ENCODE measurements at regions not wholly inside any gene's neighbourhood (a gene's known extent, or its start where the extent isn't known, plus 50 kb on each side); places are given as distances from the start of the nearest gene placed in this dataset.

- no peak for FAIRE-seq
These were observed 159.5 kb downstream of the DLL1 start for GRCh38 chr6:170131351-170131750.

- no peak for FAIRE-seq
These were observed 160.1 kb downstream of the DLL1 start for GRCh38 chr6:170130771-170131241.

GRCh38 chr6:170130201-170130621, 160.7 kb downstream of the DLL1 start:
- FAIRE-seq: no peak

- FAIRE-seq: no peak
These were observed 161.1 kb downstream of the DLL1 start for GRCh38 chr6:170129691-170130171.

- no peak for FAIRE-seq
These were observed 161.8 kb downstream of the DLL1 start for GRCh38 chr6:170128811-170129681.

- FAIRE-seq: no peak
These were observed 162.5 kb downstream of the DLL1 start for GRCh38 chr6:170128346-170128745.

GRCh38 chr6:170127151-170127550, 163.7 kb downstream of the DLL1 start:
- no peak for FAIRE-seq

GRCh38 chr6:170125456-170126300, 165.2 kb downstream of the DLL1 start:
- no peak for FAIRE-seq

GRCh38 chr6:170124836-170125235, 166.0 kb downstream of the DLL1 start:
- FAIRE-seq: no peak

GRCh38 chr6:170124150-170124549, 166.7 kb downstream of the DLL1 start:
- FAIRE-seq: no peak

- no peak for FAIRE-seq
These were observed 168.2 kb downstream of the DLL1 start for GRCh38 chr6:170122651-170123050.

- no peak for FAIRE-seq
These were observed 173.5 kb downstream of the DLL1 start for GRCh38 chr6:170117111-170117972.

GRCh38 chr6:170116636-170117035, 174.2 kb downstream of the DLL1 start:
- no peak for FAIRE-seq

- FAIRE-seq: no peak
These were observed 175.7 kb downstream of the DLL1 start for GRCh38 chr6:170114956-170115855.

- no peak for FAIRE-seq
These were observed 176.5 kb downstream of the DLL1 start for GRCh38 chr6:170114187-170114945.

GRCh38 chr6:170113141-170113540, 177.7 kb downstream of the DLL1 start:
- no peak for FAIRE-seq

GRCh38 chr6:170112583-170112860, 178.4 kb downstream of the DLL1 start:
- FAIRE-seq: no peak

- FAIRE-seq: no peak
These were observed 178.9 kb downstream of the DLL1 start for GRCh38 chr6:170111816-170112582.

- FAIRE-seq: no peak
These were observed 179.7 kb downstream of the DLL1 start for GRCh38 chr6:170111141-170111664.
